KMS-11 (cell line): ENCODE measurements at regions not wholly inside any gene's neighbourhood (a gene's known extent, or its start where the extent isn't known, plus 50 kb on each side); places are given as distances from the start of the nearest gene placed in this dataset.

Experiments
- H2AFZ ChIP-seq: fragments of 200-600 bp; sonication (generic); 2 replicates; pipeline ENCODE4 v1.6.1; 2016; ENCODE audit warnings: antibody characterized with exemption, mixed run types, low read depth
- H3K27ac ChIP-seq: fragments of 200-600 bp; sonication (generic); 2 replicates; pipeline ENCODE4 v1.6.1; 2016; ENCODE audit warnings: mild to moderate bottlenecking, mixed run types
- H3K27me3 ChIP-seq: fragments of 200-600 bp; sonication (generic); 2 replicates; pipeline ENCODE4 v1.6.1; 2017; ENCODE audit warnings: mild to moderate bottlenecking, low read depth, mixed run types, moderate library complexity; ENCODE audit not compliant: insufficient read depth
- H3K36me3 ChIP-seq: fragments of 200-600 bp; sonication (generic); 2 replicates; pipeline ENCODE4 v1.6.1; 2017; ENCODE audit warnings: mild to moderate bottlenecking, mixed run types; ENCODE audit not compliant: insufficient read depth
- H3K4me1 ChIP-seq: fragments of 200-600 bp; sonication (generic); 2 replicates; pipeline ENCODE4 v1.6.1; 2016; ENCODE audit warnings: mild to moderate bottlenecking, low read depth, mixed run types; ENCODE audit not compliant: poor library complexity, severe bottlenecking
- H3K4me2 ChIP-seq: fragments of 200-600 bp; sonication (generic); 2 replicates; pipeline ENCODE4 v1.7.0; 2016; ENCODE audit warnings: mild to moderate bottlenecking, mixed run types
- H3K4me3 ChIP-seq: fragments of 200-600 bp; sonication (generic); IDR thresholded peaks from 2 replicates; pipeline ENCODE4 v1.6.1; 2017; ENCODE audit warnings: low read depth, low read length, mixed read lengths; ENCODE audit not compliant: insufficient read depth
- H3K79me2 ChIP-seq: fragments of 200-600 bp; sonication (generic); 2 replicates; pipeline ENCODE4 v1.6.1; 2016; ENCODE audit warnings: low read depth, mixed run types; ENCODE audit not compliant: insufficient read depth
- H3K9ac ChIP-seq: fragments of 200-600 bp; sonication (generic); 2 replicates; pipeline ENCODE4 v1.6.1; 2016; ENCODE audit warnings: mild to moderate bottlenecking, mixed run types
- H4K20me1 ChIP-seq: fragments of 200-600 bp; sonication (generic); 2 replicates; pipeline ENCODE4 v1.6.1; 2016; ENCODE audit warnings: mild to moderate bottlenecking, mixed run types; ENCODE audit not compliant: insufficient read depth
- TF ChIP-seq, protein P1 (sequence below): fragments of 200-600 bp; sonication (generic); conservative IDR thresholded peaks from 2 replicates; pipeline ENCODE4 v1.6.1; 2017; ENCODE audit warnings: low read depth, mild to moderate bottlenecking, antibody characterized with exemption, low read length, moderate library complexity, mixed read lengths

DNA sequence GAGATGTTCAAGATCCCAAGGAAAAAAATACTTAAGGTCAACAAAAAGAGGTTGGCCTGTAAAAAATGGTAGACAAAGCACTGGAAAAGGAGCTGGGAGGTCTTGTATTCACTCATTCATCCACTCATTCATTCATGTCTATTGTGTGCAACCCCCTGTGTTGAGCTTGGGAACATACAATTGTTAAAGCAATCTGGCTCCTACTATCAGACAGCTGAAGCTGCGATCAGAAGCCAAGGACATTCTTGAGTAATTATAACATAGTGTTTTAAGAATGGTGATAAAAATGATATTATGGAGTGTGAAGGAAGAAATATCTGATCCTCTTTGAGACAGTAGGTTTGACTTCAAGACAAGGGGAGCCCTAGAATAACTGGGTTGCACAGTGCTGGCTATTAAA, 693.4 kb downstream of the TOX3 start:
- no peaks in the 10 kb centered on the region for H3K79me2 ChIP-seq
- TF ChIP-seq, protein P1, sequence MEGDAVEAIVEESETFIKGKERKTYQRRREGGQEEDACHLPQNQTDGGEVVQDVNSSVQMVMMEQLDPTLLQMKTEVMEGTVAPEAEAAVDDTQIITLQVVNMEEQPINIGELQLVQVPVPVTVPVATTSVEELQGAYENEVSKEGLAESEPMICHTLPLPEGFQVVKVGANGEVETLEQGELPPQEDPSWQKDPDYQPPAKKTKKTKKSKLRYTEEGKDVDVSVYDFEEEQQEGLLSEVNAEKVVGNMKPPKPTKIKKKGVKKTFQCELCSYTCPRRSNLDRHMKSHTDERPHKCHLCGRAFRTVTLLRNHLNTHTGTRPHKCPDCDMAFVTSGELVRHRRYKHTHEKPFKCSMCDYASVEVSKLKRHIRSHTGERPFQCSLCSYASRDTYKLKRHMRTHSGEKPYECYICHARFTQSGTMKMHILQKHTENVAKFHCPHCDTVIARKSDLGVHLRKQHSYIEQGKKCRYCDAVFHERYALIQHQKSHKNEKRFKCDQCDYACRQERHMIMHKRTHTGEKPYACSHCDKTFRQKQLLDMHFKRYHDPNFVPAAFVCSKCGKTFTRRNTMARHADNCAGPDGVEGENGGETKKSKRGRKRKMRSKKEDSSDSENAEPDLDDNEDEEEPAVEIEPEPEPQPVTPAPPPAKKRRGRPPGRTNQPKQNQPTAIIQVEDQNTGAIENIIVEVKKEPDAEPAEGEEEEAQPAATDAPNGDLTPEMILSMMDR, result no peak
- H3K9ac ChIP-seq, result no peak overlapping the region
- H3K4me1 ChIP-seq, result no peaks in the 10 kb centered on the region
- no peak overlapping the region for H3K4me2 ChIP-seq
- no peak overlapping the region for H3K4me3 ChIP-seq
- no peaks in the 10 kb centered on the region for H3K36me3 ChIP-seq
- no peaks in the 10 kb centered on the region for H3K27me3 ChIP-seq
- no peak overlapping the region for H3K27ac ChIP-seq
- H2AFZ ChIP-seq, result no peak overlapping the region
- no peaks in the 10 kb centered on the region for H4K20me1 ChIP-seq

- no peaks in the 10 kb centered on the region for H3K79me2 ChIP-seq
- H3K27ac ChIP-seq, result no peak overlapping the region
- no peak overlapping the region for H3K4me2 ChIP-seq
- no peak overlapping the region for H3K9ac ChIP-seq
- no peak overlapping the region for H3K4me3 ChIP-seq
- H4K20me1 ChIP-seq, result no peaks in the 10 kb centered on the region
- no peaks in the 10 kb centered on the region for H3K4me1 ChIP-seq
- no peaks in the 10 kb centered on the region for H3K27me3 ChIP-seq
- H3K36me3 ChIP-seq, result no peaks in the 10 kb centered on the region
- no peak overlapping the region for H2AFZ ChIP-seq
- TF ChIP-seq, protein P1, result no peak
These were observed 694.1 kb downstream of the TOX3 start for GRCh38 chr16:51852892-51853291.

GRCh38 chr16:51851111-51851510, 695.8 kb downstream of the TOX3 start:
- Histone ChIP-seq H3K4me3 (no peak overlapping the region), H3K36me3 (no peaks in the 10 kb centered on the region), H3K4me1 (no peaks in the 10 kb centered on the region), H4K20me1 (no peaks in the 10 kb centered on the region), H3K79me2 (no peaks in the 10 kb centered on the region), H3K4me2 (no peak overlapping the region), H2AFZ (no peak overlapping the region), H3K27me3 (no peaks in the 10 kb centered on the region), H3K27ac (no peak overlapping the region), H3K9ac (no peak overlapping the region)
- TF ChIP-seq, protein P1, result no peak

GRCh38 chr16:51849715-51850114, 697.2 kb downstream of the TOX3 start:
- Histone ChIP-seq H3K9ac (no peak overlapping the region), H3K4me2 (no peak overlapping the region), H3K27me3 (no peaks in the 10 kb centered on the region), H2AFZ (no peak overlapping the region), H3K79me2 (no peaks in the 10 kb centered on the region), H4K20me1 (no peaks in the 10 kb centered on the region), H3K36me3 (no peaks in the 10 kb centered on the region), H3K27ac (no peak overlapping the region), H3K4me3 (no peak overlapping the region), H3K4me1 (no peaks in the 10 kb centered on the region)
- TF ChIP-seq, protein P1, result no peak
